Osteocyte (in vitro differentiated cells): ENCODE measurements at regions not wholly inside any gene's neighbourhood (a gene's known extent, or its start where the extent isn't known, plus 50 kb on each side); places are given as distances from the start of the nearest gene placed in this dataset.

Experiments
- DNase-seq: peaks from one replicate; pipeline ENCODE4 v3.0.0; 2021; ENCODE audit warnings: mixed read lengths; ENCODE audit not compliant: unreplicated experiment; ENCODE audit errors: extremely low spot score
- H3K27ac Mint-ChIP-seq: one replicate; pipeline ENCODE4 v1.8.0; 2021; ENCODE audit warnings: mild to moderate bottlenecking, mixed read lengths; ENCODE audit not compliant: unreplicated experiment
- H3K27me3 Mint-ChIP-seq: one replicate; pipeline ENCODE4 v1.8.0; 2021; ENCODE audit warnings: mixed read lengths; ENCODE audit not compliant: unreplicated experiment
- H3K36me3 Mint-ChIP-seq: one replicate; pipeline ENCODE4 v1.8.0; 2021; ENCODE audit warnings: mixed read lengths; ENCODE audit not compliant: unreplicated experiment
- H3K4me1 Mint-ChIP-seq: one replicate; pipeline ENCODE4 v1.8.0; 2021; ENCODE audit warnings: mixed read lengths; ENCODE audit not compliant: unreplicated experiment
- H3K4me3 Mint-ChIP-seq: one replicate; pipeline ENCODE4 v1.8.0; 2021; ENCODE audit warnings: mild to moderate bottlenecking, moderate library complexity, mixed read lengths; ENCODE audit not compliant: unreplicated experiment
- H3K9me3 Mint-ChIP-seq: one replicate; pipeline ENCODE4 v1.8.0; 2021; ENCODE audit warnings: mixed read lengths; ENCODE audit not compliant: unreplicated experiment
- TF ChIP-seq, protein P1 (sequence below): fragments of 200-600 bp; sonication (generic); IDR thresholded peaks from 2 replicates; pipeline ENCODE4 v1.5.0; 2021; ENCODE audit warnings: antibody characterized with exemption, mild to moderate bottlenecking, moderate library complexity

DNA sequence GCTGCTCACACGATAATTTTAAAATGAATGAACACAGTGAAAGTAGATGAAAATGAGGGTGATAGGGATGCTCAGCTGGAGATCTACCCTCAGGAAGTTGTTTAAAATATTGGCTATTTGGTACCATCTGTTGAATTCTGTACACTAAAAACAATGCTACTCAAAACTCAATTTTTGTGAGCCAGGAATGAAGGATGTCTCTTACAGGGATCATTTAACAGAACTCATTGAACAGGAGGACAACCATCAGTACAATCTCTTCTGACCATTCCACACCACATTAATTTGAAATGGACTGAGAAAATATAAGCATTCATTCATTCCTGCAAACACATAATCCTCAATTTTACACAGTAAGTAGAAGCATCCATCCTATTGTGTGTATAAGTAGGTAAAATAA is 1355.1 kb upstream of the CRIM1 start:
- Mint-ChIP-seq H3K4me3 (no peak overlapping the region), H3K27ac (no peak overlapping the region), H3K9me3 (no peaks in the 10 kb centered on the region), H3K4me1 (no peaks in the 10 kb centered on the region), H3K36me3 (no peaks in the 10 kb centered on the region), H3K27me3 (no peaks in the 10 kb centered on the region)
- TF ChIP-seq, protein P1, sequence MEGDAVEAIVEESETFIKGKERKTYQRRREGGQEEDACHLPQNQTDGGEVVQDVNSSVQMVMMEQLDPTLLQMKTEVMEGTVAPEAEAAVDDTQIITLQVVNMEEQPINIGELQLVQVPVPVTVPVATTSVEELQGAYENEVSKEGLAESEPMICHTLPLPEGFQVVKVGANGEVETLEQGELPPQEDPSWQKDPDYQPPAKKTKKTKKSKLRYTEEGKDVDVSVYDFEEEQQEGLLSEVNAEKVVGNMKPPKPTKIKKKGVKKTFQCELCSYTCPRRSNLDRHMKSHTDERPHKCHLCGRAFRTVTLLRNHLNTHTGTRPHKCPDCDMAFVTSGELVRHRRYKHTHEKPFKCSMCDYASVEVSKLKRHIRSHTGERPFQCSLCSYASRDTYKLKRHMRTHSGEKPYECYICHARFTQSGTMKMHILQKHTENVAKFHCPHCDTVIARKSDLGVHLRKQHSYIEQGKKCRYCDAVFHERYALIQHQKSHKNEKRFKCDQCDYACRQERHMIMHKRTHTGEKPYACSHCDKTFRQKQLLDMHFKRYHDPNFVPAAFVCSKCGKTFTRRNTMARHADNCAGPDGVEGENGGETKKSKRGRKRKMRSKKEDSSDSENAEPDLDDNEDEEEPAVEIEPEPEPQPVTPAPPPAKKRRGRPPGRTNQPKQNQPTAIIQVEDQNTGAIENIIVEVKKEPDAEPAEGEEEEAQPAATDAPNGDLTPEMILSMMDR = no peak
- no peak for DNase-seq

DNA sequence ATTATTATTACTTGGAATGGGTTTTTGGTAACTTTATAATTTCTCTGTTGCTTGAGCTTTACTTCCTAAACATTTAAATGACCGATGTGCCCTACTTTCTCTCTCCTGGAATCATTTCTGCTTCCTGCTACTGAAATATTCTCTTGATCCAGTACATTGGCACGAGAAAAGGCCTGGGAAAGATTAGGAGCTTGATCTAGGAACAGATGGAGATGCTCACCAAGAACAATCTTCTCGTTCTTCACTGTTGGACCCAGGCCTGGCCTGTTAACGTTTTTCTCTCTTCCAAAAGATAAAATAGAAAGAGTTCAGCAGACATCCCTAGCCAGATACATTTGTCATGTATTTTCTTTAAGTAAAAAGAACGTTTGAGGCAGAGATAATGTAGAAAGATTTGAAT is 1356.8 kb upstream of the CRIM1 start:
- Mint-ChIP-seq H3K27me3 (no peaks in the 10 kb centered on the region), H3K9me3 (no peaks in the 10 kb centered on the region), H3K4me3 (no peak overlapping the region), H3K27ac (no peak overlapping the region), H3K36me3 (no peaks in the 10 kb centered on the region), H3K4me1 (no peaks in the 10 kb centered on the region)
- DNase-seq = no peak
- TF ChIP-seq, protein P1 = no peak

DNA sequence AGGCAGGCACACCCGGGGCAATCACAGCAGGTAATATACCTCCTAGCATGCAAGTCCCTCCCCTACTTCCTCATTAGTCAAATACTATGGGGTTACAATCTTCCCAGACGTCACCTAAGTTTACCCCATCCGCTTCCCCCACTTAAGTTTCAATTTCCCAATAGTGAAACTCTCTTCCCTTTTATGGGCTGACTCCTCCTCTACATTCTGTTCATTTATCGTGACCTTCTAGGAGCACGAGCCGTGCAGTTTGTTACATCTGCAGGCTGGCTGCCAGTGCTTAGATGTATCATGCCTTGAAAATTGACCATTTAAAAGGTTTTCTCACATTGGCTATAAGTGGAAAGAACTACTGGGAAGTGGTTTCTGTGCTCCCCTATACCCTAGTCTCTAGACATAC is 1357.8 kb upstream of the CRIM1 start:
- TF ChIP-seq, protein P1 = no peak
- DNase-seq = no peak
- H3K27ac Mint-ChIP-seq = no peak overlapping the region

DNA sequence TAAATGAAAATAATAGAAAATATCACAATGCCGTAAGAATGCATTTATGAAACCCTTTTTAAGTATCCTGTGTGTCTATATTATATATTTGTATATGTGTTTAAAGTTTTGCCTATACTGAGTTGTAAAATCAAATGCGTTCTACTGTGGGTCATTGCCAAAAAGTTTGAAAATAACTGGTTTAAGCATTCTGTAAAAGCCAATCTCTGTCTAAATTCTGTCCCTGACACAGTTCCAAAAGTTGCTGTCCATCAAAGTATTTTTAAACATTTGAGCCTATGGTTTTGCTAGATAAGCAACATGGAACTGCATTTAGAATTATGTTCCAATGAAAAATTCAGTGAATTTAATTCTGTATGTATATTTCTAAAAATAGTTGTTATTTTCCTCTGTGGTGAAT is 1360.4 kb upstream of the CRIM1 start:
- H3K4me3 Mint-ChIP-seq = no peak overlapping the region
- TF ChIP-seq, protein P1 = no peak
- H3K36me3 Mint-ChIP-seq = no peaks in the 10 kb centered on the region
- peaks cover 8% of the 10 kb centered on the region for H3K9me3 Mint-ChIP-seq
- no peak overlapping the region for H3K27ac Mint-ChIP-seq
- no peak for DNase-seq
- no peaks in the 10 kb centered on the region for H3K27me3 Mint-ChIP-seq
- H3K4me1 Mint-ChIP-seq = no peaks in the 10 kb centered on the region

More for the DNA sequence above, 1357.8 kb upstream of the CRIM1 start:
- no peak overlapping the region for H3K4me3 Mint-ChIP-seq
- no peaks in the 10 kb centered on the region for H3K9me3 Mint-ChIP-seq
- no peaks in the 10 kb centered on the region for H3K36me3 Mint-ChIP-seq
- H3K27me3 Mint-ChIP-seq = no peaks in the 10 kb centered on the region
- no peaks in the 10 kb centered on the region for H3K4me1 Mint-ChIP-seq

DNA sequence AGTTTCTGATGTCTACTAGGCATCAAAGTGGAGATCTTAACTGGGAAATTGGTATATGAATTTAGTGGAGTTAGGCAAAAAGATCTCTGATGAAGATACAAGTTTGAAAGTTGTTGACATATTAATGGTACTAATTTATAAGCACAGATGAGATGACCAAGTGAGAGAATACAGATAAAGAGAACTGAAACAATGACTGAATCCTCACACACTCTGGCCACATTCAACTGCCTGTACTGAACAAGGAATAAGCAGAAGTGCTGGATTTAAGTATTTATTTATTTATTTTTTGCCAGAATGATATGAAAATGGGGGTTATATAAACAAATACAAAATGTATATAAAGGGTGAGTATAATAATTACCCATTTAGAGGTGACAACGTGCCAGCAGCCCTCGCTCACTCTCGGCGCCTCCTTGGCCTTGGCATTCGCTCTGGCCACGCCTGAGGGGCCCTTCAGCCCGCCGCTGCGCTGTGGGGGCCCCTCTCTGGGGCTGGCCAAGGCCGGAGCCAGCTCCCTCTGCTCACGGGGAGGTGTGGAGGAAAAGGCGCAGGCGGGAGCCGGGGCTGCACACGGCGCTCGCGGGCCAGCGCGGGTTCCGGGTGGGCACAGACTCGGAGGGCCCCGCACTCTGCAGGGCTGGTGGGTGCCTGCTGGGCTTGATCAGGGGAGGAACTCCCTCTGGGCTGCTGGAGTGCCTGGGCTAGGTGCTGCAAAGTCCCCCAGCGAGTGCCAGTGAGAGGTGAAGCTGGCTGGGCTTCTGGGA is 1363.9 kb upstream of the CRIM1 start:
- Mint-ChIP-seq H3K27me3 (no peaks in the 10 kb centered on the region), H3K9me3 (peaks cover 8% of the 10 kb centered on the region), H3K36me3 (no peaks in the 10 kb centered on the region), H3K27ac (no peak overlapping the region), H3K4me1 (no peaks in the 10 kb centered on the region), H3K4me3 (no peak overlapping the region)
- TF ChIP-seq, protein P1 = no peak
- no peak for DNase-seq
